GDM1 (cell line): ENCODE measurements at regions not wholly inside any gene's neighbourhood (a gene's known extent, or its start where the extent isn't known, plus 50 kb on each side); places are given as distances from the start of the nearest gene placed in this dataset.

ENCODE experiments used
- DNase-seq: peaks from one replicate; lab custom pipeline; 2025; lab: John Stamatoyannopoulos, UW

- DNase-seq, result no peak
Measured at GRCh38 chr1:114314098-114314497, 160.4 kb upstream of the SYT6 start.

- no peak for DNase-seq
Measured at GRCh38 chr1:114310695-114311271, 157.1 kb upstream of the SYT6 start.

- DNase-seq, result no peak
Measured at GRCh38 chr1:114302821-114303220, 149.2 kb upstream of the SYT6 start.

- no peak for DNase-seq
Measured at GRCh38 chr1:114299331-114299975, 145.8 kb upstream of the SYT6 start.

GRCh38 chr1:114298008-114298407, 144.3 kb upstream of the SYT6 start:
- DNase-seq, result no peak

- no peak for DNase-seq
Measured at GRCh38 chr1:114296413-114296812, 142.7 kb upstream of the SYT6 start.

- no peak for DNase-seq
Measured at GRCh38 chr1:114295321-114295720, 141.7 kb upstream of the SYT6 start.

GRCh38 chr1:114292835-114293234, 139.2 kb upstream of the SYT6 start:
- no peak for DNase-seq

- DNase-seq, result no peak
Measured at GRCh38 chr1:114292194-114292593, 138.5 kb upstream of the SYT6 start.

GRCh38 chr1:114290776-114291175, 137.1 kb upstream of the SYT6 start:
- no peak for DNase-seq

- DNase-seq, result no peak
Measured at GRCh38 chr1:114290341-114290740, 136.7 kb upstream of the SYT6 start.

- DNase-seq, result no peak
Measured at GRCh38 chr1:114289824-114290223, 136.2 kb upstream of the SYT6 start.

- no peak for DNase-seq
Measured at GRCh38 chr1:114289306-114289705, 135.6 kb upstream of the SYT6 start.

GRCh38 chr1:114286960-114287359, 133.3 kb upstream of the SYT6 start:
- DNase-seq, result no peak

- no peak for DNase-seq
Measured at GRCh38 chr1:114286179-114286578, 132.5 kb upstream of the SYT6 start.

- DNase-seq, result peak; percentile 79
Measured at GRCh38 chr1:114282751-114283403, 129.2 kb upstream of the SYT6 start.

GRCh38 chr1:114278911-114279310, 125.2 kb upstream of the SYT6 start:
- no peak for DNase-seq

- no peak for DNase-seq
Measured at GRCh38 chr1:114278430-114278829, 124.8 kb upstream of the SYT6 start.

- DNase-seq, result peak; percentile 11
Measured at GRCh38 chr1:114274621-114275317, 121.1 kb upstream of the SYT6 start.

- no peak for DNase-seq
Measured at GRCh38 chr1:114272593-114272992, 118.9 kb upstream of the SYT6 start.

- no peak for DNase-seq
Measured at GRCh38 chr1:114270718-114271117, 117.0 kb upstream of the SYT6 start.

- no peak for DNase-seq
Measured at GRCh38 chr1:114270282-114270681, 116.6 kb upstream of the SYT6 start.

GRCh38 chr1:114269539-114269938, 115.9 kb upstream of the SYT6 start:
- no peak for DNase-seq
